HEK293 (cell line): ENCODE measurements at regions not wholly inside any gene's neighbourhood (a gene's known extent, or its start where the extent isn't known, plus 50 kb on each side); places are given as distances from the start of the nearest gene placed in this dataset.

Experiments
- ATF2 ChIP-seq: fragments of 450-650 bp; formaldehyde crosslinking; IDR thresholded peaks from 2 replicates; pipeline ENCODE4 v1.5.1; 2016; ENCODE audit warnings: missing biosample characterization, missing genetic modification characterization, low read depth
- CTCF ChIP-seq: fragments of 450-650 bp; formaldehyde crosslinking; IDR thresholded peaks from 2 replicates; pipeline ENCODE4 v1.5.1; 2016; ENCODE audit warnings: missing biosample characterization, missing genetic modification characterization
- EGR2 ChIP-seq: fragments of 450-650 bp; formaldehyde crosslinking; IDR thresholded peaks from 2 replicates; pipeline ENCODE4 v1.5.1; 2016; ENCODE audit warnings: low read depth, missing biosample characterization, missing genetic modification characterization
- HOXA7 ChIP-seq: sonication (generic); formaldehyde crosslinking; IDR thresholded peaks from 2 replicates; pipeline ENCODE4 v1.8.1; 2022; ENCODE audit warnings: missing genetic modification reagents, borderline replicate concordance
- KLF17 ChIP-seq: fragments of 450-650 bp; formaldehyde crosslinking; IDR thresholded peaks from 2 replicates; pipeline ENCODE4 v1.5.1; 2016; ENCODE audit warnings: missing biosample characterization, missing genetic modification characterization
- REST ChIP-seq: fragments of 450-650 bp; formaldehyde crosslinking; IDR thresholded peaks from 2 replicates; pipeline ENCODE4 v1.5.1; 2016; ENCODE audit warnings: missing biosample characterization, missing genetic modification characterization
- ZNF121 ChIP-seq: fragments of 450-650 bp; formaldehyde crosslinking; IDR thresholded peaks from 2 replicates; pipeline ENCODE4 v1.5.1; 2016; ENCODE audit warnings: missing biosample characterization, missing genetic modification characterization
- ZNF302 ChIP-seq: fragments of 450-650 bp; formaldehyde crosslinking; IDR thresholded peaks from 2 replicates; pipeline ENCODE4 v1.5.1; 2016; ENCODE audit warnings: missing biosample characterization, missing genetic modification characterization, low read depth
- ZNF37A ChIP-seq: fragments of 450-650 bp; IDR thresholded peaks from 2 replicates; pipeline ENCODE4 v1.5.1; 2018; ENCODE audit warnings: missing biosample characterization, missing genetic modification characterization
- ZNF48 ChIP-seq: fragments of 450-650 bp; formaldehyde crosslinking; IDR thresholded peaks from 2 replicates; pipeline ENCODE4 v1.5.1; 2016; ENCODE audit warnings: missing biosample characterization, missing genetic modification characterization

- no peak for TF ChIP-seq CTCF (tag by site-specific recombination)
- no peak for TF ChIP-seq ZNF121 (tag by site-specific recombination)
- no peak for TF ChIP-seq ATF2
- TF ChIP-seq KLF17 (tag by site-specific recombination): no peak
- TF ChIP-seq ZNF48 (tag by site-specific recombination): no peak
- no peak for TF ChIP-seq HOXA7 (CRISPR knock-in tag)
- TF ChIP-seq REST (tag by site-specific recombination): no peak
- no peak for TF ChIP-seq EGR2 (tag by site-specific recombination)
- no peak for TF ChIP-seq ZNF302 (tag by site-specific recombination)
- no peak for TF ChIP-seq ZNF37A (tag by site-specific recombination)
Observed at GRCh38 chr18:64490207-64490606, 341.3 kb upstream of the LINC00305 start.
